ENCODE measurements at regions not wholly inside any gene's neighbourhood (a gene's known extent, or its start where the extent isn't known, plus 50 kb on each side); places are given as distances from the start of the nearest gene placed in this dataset.

DNA sequence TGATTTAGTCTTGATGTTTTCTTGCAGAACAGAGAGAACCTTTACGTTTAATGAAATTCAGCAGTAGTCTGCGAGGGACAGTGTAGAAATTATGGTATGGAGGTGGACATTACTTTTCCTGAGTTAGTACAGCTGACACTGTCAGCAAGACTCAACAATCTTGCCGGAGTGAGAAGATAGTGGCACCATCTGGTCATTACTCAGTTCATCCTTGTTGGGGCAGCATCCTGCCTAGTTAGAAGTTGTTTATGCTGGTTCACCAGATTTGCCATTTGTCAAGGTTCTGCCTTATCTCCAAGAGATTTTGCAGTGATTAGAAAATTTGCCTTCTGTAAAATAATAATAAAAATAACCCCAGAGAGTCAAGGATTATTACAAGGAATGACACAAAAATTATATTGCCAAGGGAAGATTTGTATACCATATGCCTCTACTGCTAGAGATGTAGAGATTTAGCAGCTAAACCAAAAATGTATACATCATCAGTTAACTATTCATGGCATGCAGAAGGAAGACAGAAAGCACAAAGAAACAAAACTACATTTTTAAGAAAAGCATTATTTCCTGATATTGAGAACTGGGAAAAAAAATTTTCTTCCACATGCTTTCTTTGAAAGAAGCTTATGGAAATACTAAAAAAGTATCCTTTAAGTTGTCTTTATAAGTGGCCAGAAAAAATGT lies 1967.4 kb downstream of the NCAM2 start:
- Mint-ChIP-seq H3K4me3 (ENCODE audit: low read depth) (no peak overlapping the region), H3K36me3 (ENCODE audit: insufficient read depth) (no peaks in the 10 kb centered on the region), H3K27me3 (no peaks in the 10 kb centered on the region), H3K27ac (no peak overlapping the region), H3K4me1 (ENCODE audit: low read depth) (peaks cover 1% of the 10 kb centered on the region), H3K9me3 (ENCODE audit: low read depth) (no peaks in the 10 kb centered on the region)
- no peak for TF ChIP-seq CTCF (IDR thresholded peaks at IDR 0.05; ENCODE audit: unreplicated experiment)
- DNase-seq (ENCODE audit: low spot score, unreplicated experiment), result no peak

DNA sequence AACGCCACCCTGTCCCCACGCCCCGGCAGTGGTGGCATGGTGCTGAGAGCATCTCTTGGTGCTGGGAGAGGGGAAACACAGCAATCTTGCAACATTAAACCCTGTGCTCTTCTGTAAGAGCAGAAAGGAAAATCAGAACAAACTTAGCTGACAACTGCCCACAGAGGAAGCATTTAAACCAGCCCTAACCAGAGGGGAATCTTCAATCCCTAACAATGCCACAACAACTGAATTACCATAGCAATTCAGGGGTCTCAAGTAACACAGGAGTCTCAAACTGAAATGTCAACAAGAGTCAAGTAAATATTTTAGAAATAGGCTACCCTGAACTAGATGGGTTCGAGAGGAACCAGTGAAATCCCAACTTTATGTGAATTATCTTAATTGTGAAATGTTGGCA lies 1983.6 kb downstream of the NCAM2 start:
- no peak for DNase-seq (ENCODE audit: low spot score, unreplicated experiment)
- no peak overlapping the region for H3K4me3 Mint-ChIP-seq (ENCODE audit: low read depth)

GRCh38 chr21:22993144-22993543 lies 1994.9 kb downstream of the NCAM2 start:
- Mint-ChIP-seq H3K36me3 (ENCODE audit: insufficient read depth) (no peaks in the 10 kb centered on the region), H3K4me3 (ENCODE audit: low read depth) (no peak overlapping the region), H3K27ac (no peak overlapping the region), H3K4me1 (ENCODE audit: low read depth) (no peaks in the 10 kb centered on the region), H3K9me3 (ENCODE audit: low read depth) (peaks cover 16% of the 10 kb centered on the region), H3K27me3 (no peaks in the 10 kb centered on the region)
- DNase-seq (ENCODE audit: low spot score, unreplicated experiment), result no peak
- TF ChIP-seq CTCF (IDR thresholded peaks at IDR 0.05; ENCODE audit: unreplicated experiment), result no peak

More for the DNA sequence above, 1983.6 kb downstream of the NCAM2 start:
- Mint-ChIP-seq H3K4me1 (ENCODE audit: low read depth) (no peaks in the 10 kb centered on the region), H3K27me3 (no peaks in the 10 kb centered on the region), H3K9me3 (ENCODE audit: low read depth) (peaks cover 19% of the 10 kb centered on the region), H3K27ac (no peak overlapping the region), H3K36me3 (ENCODE audit: insufficient read depth) (no peaks in the 10 kb centered on the region)
- no peak for TF ChIP-seq CTCF (IDR thresholded peaks at IDR 0.05; ENCODE audit: unreplicated experiment)

GRCh38 chr21:22993822-22994574 lies 1995.8 kb downstream of the NCAM2 start:
- no peak overlapping the region for H3K4me3 Mint-ChIP-seq (ENCODE audit: low read depth)
- H3K27ac Mint-ChIP-seq, result no peak overlapping the region
- DNase-seq (ENCODE audit: low spot score, unreplicated experiment), result no peak
- TF ChIP-seq CTCF (IDR thresholded peaks at IDR 0.05; ENCODE audit: unreplicated experiment), result no peak
- no peaks in the 10 kb centered on the region for H3K36me3 Mint-ChIP-seq (ENCODE audit: insufficient read depth)
- no peaks in the 10 kb centered on the region for H3K4me1 Mint-ChIP-seq (ENCODE audit: low read depth)
- H3K9me3 Mint-ChIP-seq (ENCODE audit: low read depth), result peaks cover 16% of the 10 kb centered on the region
- no peaks in the 10 kb centered on the region for H3K27me3 Mint-ChIP-seq

- H3K4me1 Mint-ChIP-seq (ENCODE audit: low read depth), result peaks cover 4% of the 10 kb centered on the region
- TF ChIP-seq CTCF (IDR thresholded peaks at IDR 0.05; ENCODE audit: unreplicated experiment), result no peak
- H3K27ac Mint-ChIP-seq, result no peak overlapping the region
- no peak overlapping the region for H3K4me3 Mint-ChIP-seq (ENCODE audit: low read depth)
- DNase-seq (ENCODE audit: low spot score, unreplicated experiment), result no peak
- H3K36me3 Mint-ChIP-seq (ENCODE audit: insufficient read depth), result no peaks in the 10 kb centered on the region
- H3K9me3 Mint-ChIP-seq (ENCODE audit: low read depth), result peaks cover 4% of the 10 kb centered on the region
- no peaks in the 10 kb centered on the region for H3K27me3 Mint-ChIP-seq
These were observed 2005.7 kb downstream of the NCAM2 start for GRCh38 chr21:23003951-23004350.

Measured in progenitor cell of endocrine pancreas (in vitro differentiated cells).